ENCODE measurements at regions not wholly inside any gene's neighbourhood (a gene's known extent, or its start where the extent isn't known, plus 50 kb on each side); places are given as distances from the start of the nearest gene placed in this dataset.
"Not testable (repeated sequence)": the region's sequence is repeated elsewhere in the genome, so short reads cannot be mapped to it uniquely, and the experiment has no call there.

DNA sequence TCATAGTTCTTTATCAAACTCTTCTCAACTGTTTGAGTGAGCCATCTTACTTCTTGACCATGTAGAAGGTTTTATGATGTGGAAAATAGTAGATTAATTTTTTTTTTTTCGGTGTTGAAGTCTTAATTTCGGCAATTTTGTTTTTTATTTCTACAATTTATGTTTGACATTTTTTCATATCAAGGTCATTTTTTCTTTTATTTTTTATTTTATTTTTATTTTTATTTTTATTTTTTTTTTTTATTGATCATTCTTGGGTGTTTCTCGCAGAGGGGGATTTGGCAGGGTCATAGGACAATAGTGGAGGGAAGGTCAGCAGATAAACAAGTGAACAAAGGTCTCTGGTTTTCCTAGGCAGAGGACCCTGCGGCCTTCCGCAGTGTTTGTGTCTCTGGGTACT, 203.8 kb upstream of the CBLB start:
- DNase-seq (ENCODE audit: low read depth in 2 of 3, low spot score in 2 of 3) = not testable (repeated sequence)

DNA sequence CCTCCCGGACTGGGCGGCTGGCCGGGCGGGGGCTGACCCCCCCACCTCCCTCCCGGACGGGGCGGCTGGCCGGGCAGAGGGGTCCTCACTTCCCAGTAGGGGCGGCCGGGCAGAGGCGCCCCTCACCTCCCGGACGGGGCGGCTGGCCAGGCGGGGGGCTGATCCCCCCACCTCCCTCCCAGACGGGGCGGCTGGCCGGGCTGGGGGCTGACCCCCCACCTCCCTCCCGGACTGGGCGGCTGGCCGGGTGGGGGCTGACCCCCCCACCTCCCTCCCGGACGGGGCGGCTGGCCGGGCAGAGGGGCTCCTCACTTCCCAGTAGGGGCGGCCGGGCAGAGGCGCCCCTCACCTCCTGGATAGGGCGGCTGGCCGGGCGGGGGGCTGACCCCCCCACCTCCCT, 205.0 kb upstream of the CBLB start:
- not testable (repeated sequence) for DNase-seq (ENCODE audit: low read depth in 2 of 3, low spot score in 2 of 3)

DNA sequence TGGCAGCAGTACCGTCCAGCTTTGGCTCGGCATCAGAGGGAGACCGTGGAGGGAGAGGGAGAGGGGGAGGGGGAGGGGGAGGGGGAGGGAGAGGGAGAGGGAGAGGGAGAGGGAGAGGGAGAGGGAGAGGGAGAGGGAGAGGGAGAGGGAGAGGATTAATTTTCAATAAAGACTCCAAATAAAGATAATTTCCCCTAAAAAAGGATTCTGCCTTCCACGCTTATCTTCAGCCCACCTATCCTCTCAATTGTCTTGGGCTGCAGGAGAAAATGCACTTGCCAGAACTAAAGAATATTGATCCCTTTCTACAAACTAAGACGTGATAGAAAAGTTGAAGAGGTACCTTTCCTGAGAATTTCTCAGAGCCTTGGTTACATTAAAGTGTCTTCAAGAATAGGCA, 206.9 kb upstream of the CBLB start:
- DNase-seq (ENCODE audit: low read depth in 2 of 3, low spot score in 2 of 3) = not testable (repeated sequence)

DNA sequence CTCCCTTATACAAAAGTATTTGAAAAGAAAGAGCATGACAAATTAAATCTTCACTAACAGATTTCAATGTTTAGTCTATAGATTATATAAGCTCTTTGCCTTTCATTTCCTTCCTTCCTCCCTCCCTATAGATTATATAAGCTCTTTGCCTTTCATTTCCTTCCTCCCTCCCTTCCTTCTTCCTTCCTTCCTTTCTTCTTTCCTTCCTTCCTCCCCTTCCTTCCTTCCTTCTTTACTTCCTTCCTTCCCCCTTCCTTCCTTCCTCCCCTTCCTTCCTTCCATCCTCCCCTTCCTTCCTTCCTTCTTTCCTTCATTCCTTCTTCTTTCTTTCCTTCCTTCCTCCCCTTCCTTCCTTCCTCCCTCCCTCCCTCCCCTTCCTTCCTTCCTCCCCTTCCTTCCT, 209.8 kb upstream of the CBLB start:
- DNase-seq (ENCODE audit: low read depth in 2 of 3, low spot score in 2 of 3) = no peak

DNA sequence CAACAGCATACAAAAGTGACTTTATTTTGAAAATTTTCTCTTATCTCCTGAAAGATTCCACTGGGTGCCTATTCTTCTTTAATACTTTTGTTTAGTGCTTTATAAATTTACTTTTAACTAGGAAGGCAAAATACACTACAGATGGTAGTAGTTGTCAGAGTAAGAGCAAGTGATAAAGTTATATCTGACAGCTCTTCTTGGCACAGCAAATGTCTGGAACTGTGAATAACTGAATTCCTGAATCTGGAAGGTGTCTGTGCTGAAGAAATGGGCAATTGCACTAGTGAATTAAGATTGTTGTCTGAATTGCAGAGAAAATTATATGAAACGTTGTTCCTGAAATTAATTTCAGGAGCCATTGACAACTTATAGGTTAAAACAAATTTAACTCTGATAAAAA, 213.8 kb upstream of the CBLB start:
- no peak for DNase-seq (ENCODE audit: low read depth in 2 of 3, low spot score in 2 of 3)

DNA sequence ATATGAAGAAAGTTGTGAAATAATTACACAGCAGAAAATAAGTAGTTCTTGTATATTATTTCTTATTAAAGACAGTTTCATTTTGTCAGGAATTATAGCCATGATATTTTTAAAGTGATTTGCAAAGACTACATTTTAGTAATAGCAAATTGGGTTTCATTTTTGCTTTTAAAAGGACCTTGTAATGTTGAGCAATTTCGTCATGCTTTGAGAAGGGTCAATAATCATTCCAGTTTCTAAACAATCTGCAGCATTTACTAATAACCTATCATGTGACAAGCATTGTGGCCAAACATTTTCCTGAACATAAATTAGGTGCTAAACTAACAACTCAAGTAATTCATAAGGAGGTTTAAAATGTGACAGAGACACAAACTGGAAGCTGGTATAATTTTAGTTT, 214.4 kb upstream of the CBLB start:
- DNase-seq (ENCODE audit: low read depth in 2 of 3, low spot score in 2 of 3) = no peak

DNA sequence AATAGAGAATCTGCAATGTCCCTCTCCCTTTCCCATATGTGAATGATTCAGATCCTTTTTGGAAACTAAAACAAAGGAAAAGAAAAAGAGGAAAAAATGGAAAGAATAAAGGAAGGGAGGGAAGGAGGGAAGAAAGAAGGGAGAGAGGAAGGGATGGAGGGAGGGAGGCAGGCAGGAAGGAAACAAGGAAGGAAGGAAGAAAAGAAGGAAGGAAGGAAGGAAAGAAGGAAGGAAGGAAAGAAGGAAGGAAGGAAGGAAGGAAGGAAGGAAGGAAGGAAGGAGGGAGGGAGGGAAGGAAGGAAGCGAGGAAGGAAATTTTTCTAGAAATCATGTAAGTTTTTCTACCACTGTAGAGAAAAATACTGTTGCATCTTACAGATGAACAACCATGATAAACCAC, 215.0 kb upstream of the CBLB start:
- no peak for DNase-seq (ENCODE audit: low read depth in 2 of 3, low spot score in 2 of 3)

DNA sequence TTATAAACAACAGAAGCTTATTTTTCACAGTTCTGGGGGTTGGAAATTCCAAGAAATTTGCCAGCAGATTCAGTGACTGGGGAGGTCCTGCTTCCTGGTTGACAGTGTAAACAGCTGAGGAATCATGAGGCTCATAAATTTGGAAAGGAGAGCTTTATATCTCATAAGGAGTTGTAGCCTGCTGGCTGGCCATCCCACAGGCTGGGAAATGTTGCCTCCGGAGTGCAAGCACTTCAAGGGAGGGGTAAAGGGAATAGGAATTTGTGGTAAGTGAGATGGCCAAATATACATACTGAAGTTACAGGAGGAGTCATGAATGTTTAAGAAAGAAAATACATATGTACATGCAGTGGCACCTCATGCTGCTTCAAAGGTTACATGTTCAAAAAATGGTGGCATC, 217.2 kb upstream of the CBLB start:
- DNase-seq (ENCODE audit: low read depth in 2 of 3, low spot score in 2 of 3) = no peak

DNA sequence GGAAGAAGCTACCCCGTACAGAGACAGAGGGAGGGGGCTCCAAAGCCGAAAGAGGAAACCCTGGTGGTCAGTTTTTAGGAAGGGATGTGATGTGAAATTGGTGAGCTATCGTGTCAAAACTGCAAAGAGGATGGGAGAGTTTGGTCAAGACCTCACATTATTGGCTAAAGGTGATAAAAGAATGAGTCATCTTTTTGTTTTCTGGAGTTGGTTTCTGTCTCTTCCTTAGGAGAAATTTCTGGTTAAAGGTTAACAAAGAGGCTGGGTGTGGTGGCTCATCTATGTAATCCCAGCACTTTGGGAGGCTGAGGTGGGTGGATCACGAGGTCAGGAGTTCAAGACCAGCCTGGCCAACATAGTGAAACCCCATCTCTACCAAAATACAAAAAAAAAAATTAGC, 217.8 kb upstream of the CBLB start:
- DNase-seq (ENCODE audit: low read depth in 2 of 3, low spot score in 2 of 3) = no peak

DNA sequence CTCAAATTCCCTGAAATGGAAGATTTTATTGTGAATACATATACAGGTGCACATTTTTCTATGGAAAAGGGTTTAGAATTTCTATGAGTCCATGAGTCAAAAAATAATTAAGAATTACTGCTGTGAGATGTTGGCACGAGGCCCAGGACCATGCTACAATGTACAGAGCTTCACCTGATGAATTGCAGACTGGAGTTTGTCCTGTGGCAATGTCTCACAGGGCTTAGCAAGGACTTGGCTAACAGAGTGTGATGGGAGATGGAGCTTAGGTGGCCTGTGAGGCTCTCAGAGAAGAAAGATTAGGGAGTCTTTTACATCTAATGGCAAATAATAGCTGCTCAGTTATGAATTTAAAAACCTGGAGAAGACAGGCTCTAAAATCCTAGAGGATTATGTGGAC, 219.5 kb upstream of the CBLB start:
- no peak for DNase-seq (ENCODE audit: low read depth in 2 of 3, low spot score in 2 of 3)

DNA sequence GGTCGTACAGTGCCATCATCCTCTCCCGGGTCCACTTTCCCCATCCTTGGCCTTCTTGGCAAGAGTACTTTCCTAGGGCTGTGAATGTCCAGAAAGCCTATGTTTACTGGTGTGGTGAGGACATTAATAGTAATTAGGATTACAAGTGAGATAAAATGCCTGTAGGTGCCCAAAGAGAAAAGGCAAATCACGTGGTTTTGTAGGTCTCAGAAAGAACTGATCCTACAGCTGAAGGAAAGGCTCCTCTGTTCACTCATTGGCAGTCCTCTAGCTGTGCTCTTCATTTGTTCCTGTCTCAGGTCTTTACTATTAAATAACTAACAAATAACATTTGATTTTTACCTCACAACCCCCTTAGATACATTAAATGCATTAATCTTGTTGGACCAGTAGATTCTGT, 220.1 kb upstream of the CBLB start:
- DNase-seq (ENCODE audit: low read depth in 2 of 3, low spot score in 2 of 3) = no peak

DNA sequence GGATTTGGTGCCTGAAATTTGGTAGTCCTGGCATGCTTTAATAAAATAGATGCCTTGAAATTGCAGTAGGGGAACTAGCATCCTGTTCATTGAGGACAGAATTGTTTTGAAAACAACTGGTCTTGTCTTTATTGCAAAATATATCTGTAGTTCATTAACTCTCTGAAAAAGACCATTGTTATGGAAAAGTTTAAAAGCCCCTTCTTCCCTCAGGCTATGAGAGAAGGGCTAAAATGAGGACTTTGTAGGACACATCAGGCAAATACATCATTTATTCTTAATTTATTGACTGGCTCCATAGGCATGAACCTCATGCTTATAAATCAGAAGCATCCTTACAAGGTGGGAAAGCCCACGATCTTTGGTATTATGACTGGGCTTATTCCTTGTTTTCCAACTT, 221.0 kb upstream of the CBLB start:
- DNase-seq (ENCODE audit: low read depth in 2 of 3, low spot score in 2 of 3) = no peak

DNA sequence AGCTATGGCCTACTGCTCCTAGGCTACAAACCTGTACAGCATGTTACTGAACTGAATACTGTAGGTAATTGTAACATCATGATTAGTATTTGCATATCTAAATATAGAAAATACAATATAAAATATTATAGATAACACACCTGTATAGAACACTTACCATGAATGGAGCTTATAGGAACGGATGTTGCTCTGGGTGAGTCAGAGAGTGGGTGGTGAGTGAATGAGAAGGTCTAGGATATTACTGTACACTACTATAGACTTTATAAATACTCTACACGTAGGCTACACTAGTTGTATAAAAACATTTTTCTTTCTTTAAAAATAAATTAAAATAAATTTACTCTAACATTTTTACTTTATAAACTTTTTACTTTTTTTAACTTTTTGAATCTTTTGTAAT, 224.0 kb upstream of the CBLB start:
- no peak for DNase-seq (ENCODE audit: low read depth in 2 of 3, low spot score in 2 of 3)

DNA sequence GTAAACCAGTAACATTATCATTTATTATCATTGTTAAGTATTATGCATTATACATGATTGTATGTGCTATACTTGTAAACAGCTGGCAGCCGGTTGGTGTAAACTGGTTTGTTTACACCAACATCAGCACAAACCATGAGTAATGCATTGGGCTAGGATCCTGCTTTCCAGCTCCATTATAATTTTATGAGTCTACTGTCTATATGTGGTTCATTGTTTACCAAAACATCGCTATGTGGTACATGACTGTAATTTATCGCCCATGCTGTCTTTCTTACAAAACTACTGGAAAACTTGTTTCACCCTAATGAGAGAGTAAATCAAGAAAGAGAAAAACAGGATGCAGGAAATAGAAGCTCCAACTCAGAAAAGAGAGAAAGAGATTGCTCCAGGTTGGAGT, 224.8 kb upstream of the CBLB start:
- no peak for DNase-seq (ENCODE audit: low read depth in 2 of 3, low spot score in 2 of 3)

DNA sequence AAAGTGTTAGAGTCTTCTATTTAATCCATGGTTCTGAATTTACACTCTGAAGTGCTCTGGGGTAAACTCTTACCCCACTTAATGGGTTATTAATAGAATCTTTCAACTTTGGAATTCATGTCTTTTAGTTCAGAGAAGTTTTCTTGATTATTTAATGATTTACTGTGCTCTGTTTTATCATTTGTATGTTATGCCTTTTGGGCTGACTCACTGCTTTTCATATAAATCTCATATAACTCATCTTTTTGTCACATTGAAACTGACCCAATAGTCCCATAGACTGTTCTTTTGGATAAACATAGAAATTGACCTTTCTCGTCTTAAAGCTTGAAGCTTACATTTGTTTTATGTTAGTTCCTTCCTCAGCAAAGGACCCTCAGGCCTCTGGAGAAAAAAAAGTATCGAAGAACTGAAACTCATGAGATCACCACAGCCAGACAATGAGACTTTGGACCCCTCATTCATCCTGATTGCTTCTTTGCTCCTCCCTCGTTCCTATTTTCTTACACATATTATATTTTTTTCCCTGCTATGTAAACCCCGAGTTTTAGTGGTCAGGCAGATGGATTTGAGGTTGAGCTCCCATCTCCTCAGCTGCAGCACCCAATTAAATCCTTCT, 229.1 kb upstream of the CBLB start:
- no peak for DNase-seq (ENCODE audit: low read depth in 2 of 3, low spot score in 2 of 3)

DNA sequence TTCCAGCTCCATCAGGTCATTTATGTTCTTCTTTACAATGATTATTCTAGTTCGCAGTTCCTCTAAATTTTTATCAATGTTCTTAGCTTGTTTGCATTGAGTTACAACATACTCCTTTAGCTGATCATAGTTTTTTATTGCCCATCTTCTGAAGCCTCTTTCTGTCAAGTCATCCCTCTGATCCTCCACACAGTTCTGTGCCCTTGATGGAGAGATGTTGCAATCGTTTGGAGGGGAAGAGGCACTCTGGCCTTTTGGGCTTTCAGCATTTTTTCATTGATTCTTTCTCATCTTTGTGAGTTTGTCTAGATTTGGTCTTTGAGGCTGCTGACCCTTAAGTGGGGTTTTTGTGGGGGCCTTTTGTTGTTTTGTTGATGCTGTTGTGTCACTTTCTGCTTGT, 234.6 kb upstream of the CBLB start:
- no peak for DNase-seq (ENCODE audit: low read depth in 2 of 3, low spot score in 2 of 3)

DNA sequence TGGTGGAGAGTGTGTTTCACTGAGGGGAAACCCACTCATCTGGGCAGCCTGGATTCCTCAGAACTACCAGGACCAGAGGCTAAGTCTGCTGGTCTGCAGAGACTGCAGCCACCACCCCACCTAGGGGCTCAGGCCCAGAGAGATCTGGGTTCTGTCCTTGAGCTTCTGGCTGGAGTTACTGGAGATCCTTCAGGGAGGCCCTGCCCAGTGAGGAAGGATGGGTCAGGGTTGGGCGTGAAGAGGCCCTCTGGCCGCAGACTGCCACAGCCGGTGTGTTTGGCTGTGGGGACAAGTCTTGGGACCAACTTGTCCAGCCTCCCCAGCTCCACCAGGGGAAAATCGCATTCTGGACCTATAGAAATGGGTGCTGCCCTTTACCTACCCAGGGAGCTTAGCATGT, 235.3 kb upstream of the CBLB start:
- DNase-seq (ENCODE audit: low read depth in 2 of 3, low spot score in 2 of 3) = no peak

DNA sequence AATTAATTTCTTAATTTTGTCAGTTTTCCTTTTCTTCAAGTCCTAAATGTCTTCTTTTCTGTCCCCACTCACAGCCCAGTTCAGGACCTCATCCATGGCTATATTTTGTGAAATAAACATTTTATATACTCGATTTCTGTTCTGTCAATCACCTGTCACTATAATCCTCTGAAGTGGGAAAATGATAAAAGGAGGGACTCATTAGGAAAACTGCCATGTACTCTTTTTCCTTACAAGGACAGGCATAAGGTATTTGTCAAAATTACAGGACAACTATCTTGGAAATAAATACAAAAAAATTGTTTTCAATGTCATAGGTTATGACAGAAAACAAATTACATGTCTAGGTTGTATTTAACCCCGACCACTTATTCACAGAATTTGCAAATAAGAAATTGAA, 240.1 kb upstream of the CBLB start:
- no peak for DNase-seq (ENCODE audit: low read depth in 2 of 3, low spot score in 2 of 3)

DNA sequence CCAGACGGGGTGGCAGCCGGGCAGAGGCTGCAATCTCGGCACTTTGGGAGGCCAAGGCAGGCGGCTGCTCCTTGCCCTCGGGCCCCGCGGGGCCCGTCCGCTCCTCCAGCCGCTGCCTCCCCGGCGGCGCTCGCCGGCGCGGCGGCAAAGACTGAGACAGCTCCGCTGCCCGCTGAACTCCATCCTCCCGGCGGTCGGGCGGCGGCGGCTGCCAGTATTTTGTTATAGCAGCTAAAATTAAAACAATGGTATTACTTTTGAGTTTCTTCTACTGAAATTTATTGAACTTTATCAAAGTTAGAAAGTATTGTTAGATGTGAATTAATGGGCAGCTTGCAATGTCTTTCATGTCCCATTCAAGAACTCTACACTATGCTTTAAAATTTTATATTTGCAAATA, 243.7 kb upstream of the CBLB start:
- DNase-seq (ENCODE audit: low read depth in 2 of 3, low spot score in 2 of 3) = not testable (repeated sequence)

DNA sequence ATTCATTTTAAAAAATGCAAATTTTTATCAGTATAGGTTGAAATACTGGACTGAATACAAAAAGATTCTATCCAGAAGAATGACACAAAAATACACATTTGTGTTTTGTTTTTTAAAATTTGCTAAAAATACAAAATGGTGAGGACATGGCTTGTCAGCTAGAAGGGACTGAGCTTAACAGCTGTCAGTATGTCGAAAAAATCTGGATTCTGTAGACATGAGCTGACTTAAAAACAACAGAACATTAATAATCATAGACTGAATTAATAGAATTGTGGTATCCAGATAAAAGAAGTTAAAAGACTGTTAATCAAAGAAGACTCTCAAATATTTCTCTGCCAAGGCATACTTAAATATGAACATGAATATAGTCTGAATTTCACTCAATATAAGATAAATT, 244.9 kb upstream of the CBLB start:
- DNase-seq (ENCODE audit: low read depth in 2 of 3, low spot score in 2 of 3) = no peak

DNA sequence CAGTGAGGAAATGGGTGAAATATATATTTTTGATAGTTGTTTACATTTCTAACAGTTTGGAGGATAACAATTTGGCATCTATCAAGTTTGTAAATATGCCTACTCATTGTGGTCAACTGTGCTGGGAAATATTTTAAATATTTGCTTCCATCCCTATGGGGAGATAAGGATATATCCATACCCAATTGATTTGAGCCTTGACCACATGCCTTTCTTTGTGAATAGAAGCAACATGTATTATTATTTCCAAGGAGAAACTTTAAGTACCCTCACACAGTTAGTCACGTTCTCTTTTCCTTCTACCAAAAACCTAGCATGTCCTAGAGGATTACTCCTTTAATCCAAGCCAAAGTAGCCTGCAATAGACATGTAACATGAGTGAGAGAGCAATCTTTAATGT, 245.4 kb upstream of the CBLB start:
- DNase-seq (ENCODE audit: low read depth in 2 of 3, low spot score in 2 of 3) = no peak

DNA sequence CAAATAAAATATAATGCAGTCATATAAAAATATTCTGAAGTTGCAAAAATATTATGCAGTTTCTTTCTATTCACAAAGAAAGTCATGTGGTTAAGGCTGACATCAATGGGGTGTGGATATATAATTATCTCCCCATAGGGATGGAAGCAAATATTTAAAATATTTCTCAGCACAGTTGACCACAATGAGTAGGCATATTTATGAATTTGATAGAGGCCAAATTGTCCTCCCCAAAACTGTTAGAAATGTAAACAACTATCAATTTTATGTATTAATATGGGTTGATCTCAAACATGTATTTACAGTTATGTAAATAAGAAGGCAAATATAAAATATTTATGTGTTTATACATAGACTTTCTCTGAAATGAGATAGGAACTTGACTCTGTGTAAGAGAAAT, 246.0 kb upstream of the CBLB start:
- no peak for DNase-seq (ENCODE audit: low read depth in 2 of 3, low spot score in 2 of 3)

DNA sequence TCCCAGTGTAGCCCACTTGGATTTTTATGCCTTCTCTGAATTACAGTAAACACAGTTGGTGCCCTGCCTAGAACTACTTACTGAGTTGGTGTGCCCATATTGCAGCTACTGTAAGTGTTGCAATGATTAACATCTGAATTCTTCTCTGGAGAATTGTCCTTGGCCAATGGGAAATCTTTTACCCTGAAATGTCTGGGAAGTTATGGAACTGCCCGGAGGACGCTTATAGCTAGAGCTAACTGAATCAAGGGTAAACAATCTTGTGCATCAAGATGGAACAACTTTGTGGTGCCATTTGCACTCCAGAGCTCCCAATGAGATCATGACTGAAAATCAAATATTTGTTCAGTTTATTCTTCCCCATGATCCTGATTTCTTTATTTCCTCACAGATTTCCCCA, 246.7 kb upstream of the CBLB start:
- no peak for DNase-seq (ENCODE audit: low read depth in 2 of 3, low spot score in 2 of 3)
